SK-N-SH (cell line): ENCODE measurements at regions not wholly inside any gene's neighbourhood (a gene's known extent, or its start where the extent isn't known, plus 50 kb on each side); places are given as distances from the start of the nearest gene placed in this dataset.

ENCODE experiments used
- CHD2 ChIP-seq: fragments of 150-350 bp; IDR thresholded peaks from 2 replicates; pipeline ENCODE4 v1.6.1; 2018; ENCODE audit warnings: low read length; ENCODE audit not compliant: partially characterized antibody
- EP300 ChIP-seq, 2 experiments: IDR thresholded peaks; 2 replicates each; pipeline versions ENCODE4 v1.4.0 to v1.6.1; 2012; ENCODE audit warnings: borderline replicate concordance in 1 of 2, low read depth in 1 of 2, low read length in 1 of 2
- FOSL2 ChIP-seq: IDR thresholded peaks from 2 replicates; pipeline ENCODE4 v1.4.0; 2012; ENCODE audit warnings: low read depth, mild to moderate bottlenecking, moderate library complexity, borderline replicate concordance
- GATA2 ChIP-seq: sonication (generic); formaldehyde crosslinking; IDR thresholded peaks from 2 replicates; pipeline ENCODE4 v1.5.0; 2020; ENCODE audit warnings: mild to moderate bottlenecking, missing genetic modification reagents
- POLR2AphosphoS5 ChIP-seq: IDR thresholded peaks from 2 replicates; pipeline ENCODE4 v1.6.1; 2012; ENCODE audit warnings: low read depth, low read length
- RFX5 ChIP-seq: IDR thresholded peaks from 2 replicates; pipeline ENCODE4 v1.6.1; 2012; ENCODE audit warnings: mild to moderate bottlenecking, improper control_type of control experiment, low read length
- SMC3 ChIP-seq: IDR thresholded peaks from 2 replicates; pipeline ENCODE4 v1.6.1; 2012; ENCODE audit warnings: low read depth, low read length, improper control_type of control experiment
- TAF1 ChIP-seq: IDR thresholded peaks from 2 replicates; pipeline ENCODE4 v1.6.1; 2012; ENCODE audit warnings: low read depth, mild to moderate bottlenecking, low read length, moderate library complexity, borderline replicate concordance
- USF2 ChIP-seq: fragments of 150-350 bp; IDR thresholded peaks from 2 replicates; pipeline ENCODE4 v1.6.1; 2017; ENCODE audit warnings: antibody characterized with exemption, low read length, low read depth, borderline replicate concordance
- ZBTB33 ChIP-seq: IDR thresholded peaks from 2 replicates; pipeline ENCODE4 v1.4.0; 2012; ENCODE audit warnings: low read depth, borderline replicate concordance
- TF ChIP-seq, protein P1 (sequence below): fragments of 200-600 bp; sonication (generic); IDR thresholded peaks from 2 replicates; pipeline ENCODE4 v1.6.1; 2017; ENCODE audit warnings: antibody characterized with exemption, mild to moderate bottlenecking, moderate library complexity
- TF ChIP-seq, protein P2 (sequence below): IDR thresholded peaks from 2 replicates; pipeline ENCODE4 v1.6.1; 2012; ENCODE audit warnings: mild to moderate bottlenecking, low read depth, low read length, moderate library complexity

DNA sequence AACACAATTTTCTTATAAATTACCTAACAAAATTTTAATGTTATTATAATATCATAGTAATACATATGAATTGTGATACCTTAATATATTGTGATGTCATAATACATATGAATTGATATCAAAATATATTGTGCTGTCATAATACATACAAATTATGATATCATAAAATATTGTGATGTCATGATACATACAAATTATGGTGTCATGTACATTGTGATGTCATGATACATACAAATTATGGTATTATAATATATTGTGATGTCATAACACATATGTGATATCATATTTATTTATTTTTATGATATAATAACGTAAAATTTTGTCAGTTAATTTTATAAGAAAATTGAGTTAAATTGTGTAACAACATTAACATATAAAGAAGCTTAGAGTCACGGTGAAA is 1927.2 kb downstream of the TP53TG3F start:
- TF ChIP-seq FOSL2 (no peak), GATA2 (CRISPR knock-in tag) (no peak), EP300 (IDR thresholded peaks at IDR 0.05; ENCODE audit: borderline replicate concordance in 1 of 2, low read depth in 1 of 2, low read length in 1 of 2) (no peak), POLR2AphosphoS5 (no peak), CHD2 (no peak), TAF1 (no peak), RFX5 (no peak), ZBTB33 (no peak), SMC3 (no peak), USF2 (no peak)
- TF ChIP-seq, protein P1, sequence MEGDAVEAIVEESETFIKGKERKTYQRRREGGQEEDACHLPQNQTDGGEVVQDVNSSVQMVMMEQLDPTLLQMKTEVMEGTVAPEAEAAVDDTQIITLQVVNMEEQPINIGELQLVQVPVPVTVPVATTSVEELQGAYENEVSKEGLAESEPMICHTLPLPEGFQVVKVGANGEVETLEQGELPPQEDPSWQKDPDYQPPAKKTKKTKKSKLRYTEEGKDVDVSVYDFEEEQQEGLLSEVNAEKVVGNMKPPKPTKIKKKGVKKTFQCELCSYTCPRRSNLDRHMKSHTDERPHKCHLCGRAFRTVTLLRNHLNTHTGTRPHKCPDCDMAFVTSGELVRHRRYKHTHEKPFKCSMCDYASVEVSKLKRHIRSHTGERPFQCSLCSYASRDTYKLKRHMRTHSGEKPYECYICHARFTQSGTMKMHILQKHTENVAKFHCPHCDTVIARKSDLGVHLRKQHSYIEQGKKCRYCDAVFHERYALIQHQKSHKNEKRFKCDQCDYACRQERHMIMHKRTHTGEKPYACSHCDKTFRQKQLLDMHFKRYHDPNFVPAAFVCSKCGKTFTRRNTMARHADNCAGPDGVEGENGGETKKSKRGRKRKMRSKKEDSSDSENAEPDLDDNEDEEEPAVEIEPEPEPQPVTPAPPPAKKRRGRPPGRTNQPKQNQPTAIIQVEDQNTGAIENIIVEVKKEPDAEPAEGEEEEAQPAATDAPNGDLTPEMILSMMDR: no peak
- TF ChIP-seq, protein P2, sequence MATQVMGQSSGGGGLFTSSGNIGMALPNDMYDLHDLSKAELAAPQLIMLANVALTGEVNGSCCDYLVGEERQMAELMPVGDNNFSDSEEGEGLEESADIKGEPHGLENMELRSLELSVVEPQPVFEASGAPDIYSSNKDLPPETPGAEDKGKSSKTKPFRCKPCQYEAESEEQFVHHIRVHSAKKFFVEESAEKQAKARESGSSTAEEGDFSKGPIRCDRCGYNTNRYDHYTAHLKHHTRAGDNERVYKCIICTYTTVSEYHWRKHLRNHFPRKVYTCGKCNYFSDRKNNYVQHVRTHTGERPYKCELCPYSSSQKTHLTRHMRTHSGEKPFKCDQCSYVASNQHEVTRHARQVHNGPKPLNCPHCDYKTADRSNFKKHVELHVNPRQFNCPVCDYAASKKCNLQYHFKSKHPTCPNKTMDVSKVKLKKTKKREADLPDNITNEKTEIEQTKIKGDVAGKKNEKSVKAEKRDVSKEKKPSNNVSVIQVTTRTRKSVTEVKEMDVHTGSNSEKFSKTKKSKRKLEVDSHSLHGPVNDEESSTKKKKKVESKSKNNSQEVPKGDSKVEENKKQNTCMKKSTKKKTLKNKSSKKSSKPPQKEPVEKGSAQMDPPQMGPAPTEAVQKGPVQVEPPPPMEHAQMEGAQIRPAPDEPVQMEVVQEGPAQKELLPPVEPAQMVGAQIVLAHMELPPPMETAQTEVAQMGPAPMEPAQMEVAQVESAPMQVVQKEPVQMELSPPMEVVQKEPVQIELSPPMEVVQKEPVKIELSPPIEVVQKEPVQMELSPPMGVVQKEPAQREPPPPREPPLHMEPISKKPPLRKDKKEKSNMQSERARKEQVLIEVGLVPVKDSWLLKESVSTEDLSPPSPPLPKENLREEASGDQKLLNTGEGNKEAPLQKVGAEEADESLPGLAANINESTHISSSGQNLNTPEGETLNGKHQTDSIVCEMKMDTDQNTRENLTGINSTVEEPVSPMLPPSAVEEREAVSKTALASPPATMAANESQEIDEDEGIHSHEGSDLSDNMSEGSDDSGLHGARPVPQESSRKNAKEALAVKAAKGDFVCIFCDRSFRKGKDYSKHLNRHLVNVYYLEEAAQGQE: no peak
